Frontal cortex (tissue), 3 donors: ENCODE measurements at regions not wholly inside any gene's neighbourhood (a gene's known extent, or its start where the extent isn't known, plus 50 kb on each side); places are given as distances from the start of the nearest gene placed in this dataset.
"Not testable (repeated sequence)": the region's sequence is repeated elsewhere in the genome, so short reads cannot be mapped to it uniquely, and the experiment has no call there.

ENCODE experiments used
- DNase-seq, 2 donors: peaks; one replicate each; pipeline ENCODE4 v3.0.0; 2012; ENCODE audit warnings: low spot score in 2 of 2
- FAIRE-seq: peaks from 2 replicates; lab custom pipeline; 2012; peaks lifted over from hg19 to GRCh38; lab: Jason Lieb, UNC
- donor health status: control.
- donor health status: control.
- donor health status: control.

- DNase-seq (no peak), FAIRE-seq (no peak)
These were observed 347.1 kb downstream of the TXNL1 start for GRCh38 chr18:56291294-56291693.

- FAIRE-seq (no peak), DNase-seq (no peak)
These were observed 349.0 kb downstream of the TXNL1 start for GRCh38 chr18:56289381-56289780.

GRCh38 chr18:56286775-56287325 lies 351.5 kb downstream of the TXNL1 start:
- DNase-seq: no peak
- no peak for FAIRE-seq

GRCh38 chr18:56285387-56286065 lies 352.9 kb downstream of the TXNL1 start:
- DNase-seq (no peak), FAIRE-seq (no peak)

- DNase-seq: no peak
These were observed 354.1 kb downstream of the TXNL1 start for GRCh38 chr18:56284319-56284718.

GRCh38 chr18:56283316-56283715 lies 355.1 kb downstream of the TXNL1 start:
- DNase-seq (no peak), FAIRE-seq (no peak)

More at GRCh38 chr18:56284319-56284718, 354.1 kb downstream of the TXNL1 start:
- no peak for FAIRE-seq

- FAIRE-seq (no peak), DNase-seq (no peak)
These were observed 355.9 kb downstream of the TXNL1 start for GRCh38 chr18:56282234-56283104.

GRCh38 chr18:56279816-56280215 lies 358.6 kb downstream of the TXNL1 start:
- DNase-seq, FAIRE-seq: not testable (repeated sequence)

- no peak for FAIRE-seq
These were observed 359.9 kb downstream of the TXNL1 start for GRCh38 chr18:56278421-56279003.

GRCh38 chr18:56276466-56276865 lies 361.9 kb downstream of the TXNL1 start:
- FAIRE-seq: no peak
- no peak for DNase-seq

More at GRCh38 chr18:56278421-56279003, 359.9 kb downstream of the TXNL1 start:
- no peak for DNase-seq

- FAIRE-seq (no peak), DNase-seq (no peak)
These were observed 364.7 kb downstream of the TXNL1 start for GRCh38 chr18:56273541-56274219.

- DNase-seq (no peak), FAIRE-seq (no peak)
These were observed 367.6 kb downstream of the TXNL1 start for GRCh38 chr18:56270671-56271250.

GRCh38 chr18:56269958-56270357 lies 368.4 kb downstream of the TXNL1 start:
- no peak for DNase-seq

GRCh38 chr18:56268952-56269351 lies 369.4 kb downstream of the TXNL1 start:
- FAIRE-seq (no peak), DNase-seq (no peak)

More at GRCh38 chr18:56269958-56270357, 368.4 kb downstream of the TXNL1 start:
- no peak for FAIRE-seq

- no peak for FAIRE-seq
These were observed 371.1 kb downstream of the TXNL1 start for GRCh38 chr18:56267334-56267733.

GRCh38 chr18:56258178-56258577 lies 380.2 kb downstream of the TXNL1 start:
- no peak for FAIRE-seq
- no peak for DNase-seq

More at GRCh38 chr18:56267334-56267733, 371.1 kb downstream of the TXNL1 start:
- no peak for DNase-seq

- DNase-seq (no peak), FAIRE-seq (no peak)
These were observed 381.2 kb downstream of the TXNL1 start for GRCh38 chr18:56257205-56257604.

- FAIRE-seq: no peak
These were observed 381.7 kb downstream of the TXNL1 start for GRCh38 chr18:56256659-56257058.

GRCh38 chr18:56255381-56255780 lies 383.0 kb downstream of the TXNL1 start:
- FAIRE-seq (no peak), DNase-seq (no peak)

More at GRCh38 chr18:56256659-56257058, 381.7 kb downstream of the TXNL1 start:
- no peak for DNase-seq
